Bronchial epithelial cell (primary cell): ENCODE measurements at regions not wholly inside any gene's neighbourhood (a gene's known extent, or its start where the extent isn't known, plus 50 kb on each side); places are given as distances from the start of the nearest gene placed in this dataset.

Source experiments
- DNase-seq: peaks from one replicate; pipeline ENCODE4 v3.0.0-alpha.2; 2010; ENCODE audit warnings: low read depth
- FAIRE-seq: peaks from 2 replicates; lab custom pipeline; 2011; peaks lifted over from hg19 to GRCh38; lab: Jason Lieb, UNC
- H3K27me3 ChIP-seq: 2 replicates; pipeline ENCODE4 v1.5.1; 2011; ENCODE audit warnings: low read length; ENCODE audit not compliant: control insufficient read depth, insufficient read depth
- H3K36me3 ChIP-seq: 2 replicates; pipeline ENCODE4 v1.5.1; 2011; ENCODE audit warnings: low read length; ENCODE audit not compliant: control insufficient read depth, insufficient read depth
- H3K4me3 ChIP-seq: 2 replicates; pipeline ENCODE4 v1.5.1; 2011; ENCODE audit warnings: mild to moderate bottlenecking, low read depth, low read length, control low read depth
- CTCF ChIP-seq: IDR thresholded peaks from 2 replicates; pipeline ENCODE4 v1.5.1; 2011; ENCODE audit warnings: mild to moderate bottlenecking, moderate library complexity, low read length, control low read depth, inconsistent platforms; ENCODE audit not compliant: insufficient read depth, severe bottlenecking

- peak; percentile 38 for TF ChIP-seq CTCF
- no peaks in the 10 kb centered on the region for H3K36me3 ChIP-seq
- DNase-seq (peak; percentile 35), FAIRE-seq (no peak)
- H3K27me3 ChIP-seq, result no peaks in the 10 kb centered on the region
- no peak overlapping the region for H3K4me3 ChIP-seq
Measured at GRCh38 chr6:123715006-123715863, 78.5 kb upstream of the TRDN start.

- H3K4me3 ChIP-seq, result no peak overlapping the region
- DNase-seq (no peak), FAIRE-seq (no peak)
- no peaks in the 10 kb centered on the region for H3K27me3 ChIP-seq
- H3K36me3 ChIP-seq, result no peaks in the 10 kb centered on the region
- TF ChIP-seq CTCF, result no peak
Measured at GRCh38 chr6:123712831-123713230, 76.1 kb upstream of the TRDN start.

- Histone ChIP-seq H3K36me3 (no peaks in the 10 kb centered on the region), H3K27me3 (no peaks in the 10 kb centered on the region), H3K4me3 (no peak overlapping the region)
- FAIRE-seq (no peak), DNase-seq (no peak)
- no peak for TF ChIP-seq CTCF
Measured at GRCh38 chr6:123702943-123703342, 66.2 kb upstream of the TRDN start.

GRCh38 chr6:123687864-123688263 lies 51.1 kb upstream of the TRDN start:
- no peak for DNase-seq
- Histone ChIP-seq H3K4me3 (no peak overlapping the region), H3K36me3 (no peaks in the 10 kb centered on the region), H3K27me3 (no peaks in the 10 kb centered on the region)
- no peak for TF ChIP-seq CTCF
- FAIRE-seq, result no peak
